Neural cell (in vitro differentiated cells): ENCODE measurements at regions not wholly inside any gene's neighbourhood (a gene's known extent, or its start where the extent isn't known, plus 50 kb on each side); places are given as distances from the start of the nearest gene placed in this dataset.

ENCODE experiments used
- H2AFZ ChIP-seq: fragments of 200-600, 300-800 bp; sonication (generic), shearing (Covaris generic); 2 replicates; pipeline ENCODE4 v1.6.0; 2014; ENCODE audit warnings: low read depth, mild to moderate bottlenecking, antibody characterized with exemption, low read length, moderate library complexity
- H3F3A ChIP-seq: fragments of 200-600 bp; shearing (Covaris generic); 2 replicates; pipeline ENCODE4 v1.6.1; 2016; ENCODE audit warnings: mild to moderate bottlenecking, moderate library complexity, mixed read lengths, antibody characterized with exemption, low read length; ENCODE audit not compliant: insufficient read depth, poor library complexity, severe bottlenecking
- H3K27ac ChIP-seq: fragments of 200-600, 300-800 bp; sonication (generic), shearing (Covaris generic); 2 replicates; pipeline ENCODE4 v1.5.1; 2014; ENCODE audit warnings: mild to moderate bottlenecking, low read length, moderate library complexity
- H3K27me3 ChIP-seq: fragments of 300-800, 200-600 bp; sonication (generic), shearing (Covaris generic); 2 replicates; pipeline ENCODE4 v1.6.0; 2014; ENCODE audit warnings: mild to moderate bottlenecking, low read depth, low read length, moderate library complexity; ENCODE audit not compliant: insufficient read depth
- H3K36me3 ChIP-seq: fragments of 300-800, 200-600 bp; sonication (generic), shearing (Covaris generic); 2 replicates; pipeline ENCODE4 v1.5.1; 2014; ENCODE audit warnings: mild to moderate bottlenecking, antibody characterized with exemption, low read length, moderate library complexity; ENCODE audit not compliant: insufficient read depth
- H3K4me2 ChIP-seq: fragments of 300-800, 200-600 bp; sonication (generic), shearing (Covaris generic); 2 replicates; pipeline ENCODE4 v1.6.0; 2014; ENCODE audit warnings: mild to moderate bottlenecking, low read length
- H3K4me3 ChIP-seq: fragments of 300-800, 200-600 bp; sonication (generic), shearing (Covaris generic); 2 replicates; pipeline ENCODE4 v1.5.1; 2014; ENCODE audit warnings: mild to moderate bottlenecking, low read length, moderate library complexity
- H3K79me2 ChIP-seq: fragments of 200-600 bp; shearing (Covaris generic); replicated peaks from 2 replicates; pipeline ENCODE4 v1.6.0; 2014; ENCODE audit warnings: mild to moderate bottlenecking, low read length, moderate library complexity; ENCODE audit not compliant: insufficient read depth
- H3K9ac ChIP-seq: fragments of 300-800, 200-600 bp; sonication (generic), shearing (Covaris generic); 2 replicates; pipeline ENCODE4 v1.6.1; 2016; ENCODE audit warnings: mild to moderate bottlenecking, low read length, mixed read lengths
- H3K9me2 ChIP-seq: fragments of 200-600 bp; shearing (Covaris generic); 2 replicates; pipeline ENCODE4 v1.6.1; 2016; ENCODE audit warnings: mild to moderate bottlenecking, low read length, mixed read lengths; ENCODE audit not compliant: insufficient read depth
- H3K9me3 ChIP-seq: fragments of 200-600, 300-800 bp; sonication (generic), shearing (Covaris generic); 2 replicates; pipeline ENCODE4 v1.6.1; 2016; ENCODE audit warnings: mild to moderate bottlenecking, mixed run types, low read length, moderate library complexity, mixed read lengths
- H4K20me1 ChIP-seq: fragments of 200-600 bp; shearing (Covaris generic); 2 replicates; pipeline ENCODE4 v1.6.1; 2016; ENCODE audit warnings: mild to moderate bottlenecking, mixed run types; ENCODE audit not compliant: insufficient read depth
- EP300 ChIP-seq: fragments of 450-650 bp; conservative IDR thresholded peaks from 2 replicates; pipeline ENCODE4 v1.6.1; 2014; ENCODE audit warnings: antibody characterized with exemption, mild to moderate bottlenecking, moderate library complexity; ENCODE audit not compliant: poor library complexity, severe bottlenecking
- EZH2 ChIP-seq: fragments of 200-600, 300-800 bp; shearing (Covaris generic), sonication (generic); IDR thresholded peaks from 2 replicates; pipeline ENCODE4 v1.6.1; 2014; ENCODE audit warnings: antibody characterized with exemption, low read length, borderline replicate concordance, mild to moderate bottlenecking; ENCODE audit not compliant: insufficient read depth, poor library complexity, severe bottlenecking
- MXI1 ChIP-seq: fragments of 450-650 bp; conservative IDR thresholded peaks from 2 replicates; pipeline ENCODE4 v1.6.1; 2014; ENCODE audit warnings: antibody characterized with exemption, mild to moderate bottlenecking; ENCODE audit not compliant: poor library complexity, severe bottlenecking
- POLR2AphosphoS5 ChIP-seq: IDR thresholded peaks from 2 replicates; pipeline ENCODE4 v1.6.1; 2012
- RAD21 ChIP-seq: fragments of 450-650 bp; conservative IDR thresholded peaks from 2 replicates; pipeline ENCODE4 v1.6.1; 2014; ENCODE audit warnings: antibody characterized with exemption, mild to moderate bottlenecking, moderate library complexity
- SMC3 ChIP-seq: fragments of 450-650 bp; conservative IDR thresholded peaks from 2 replicates; pipeline ENCODE4 v1.6.1; 2014; ENCODE audit warnings: antibody characterized with exemption, mild to moderate bottlenecking, moderate library complexity; ENCODE audit not compliant: poor library complexity
- TAF1 ChIP-seq: IDR thresholded peaks from 2 replicates; pipeline ENCODE4 v1.6.1; 2012; ENCODE audit warnings: low read depth
- TF ChIP-seq, protein P1 (sequence below): IDR thresholded peaks from 2 replicates; pipeline ENCODE4 v1.6.1; 2012; ENCODE audit warnings: borderline replicate concordance
- TF ChIP-seq, protein P2 (sequence below): fragments of 450-650 bp; IDR thresholded peaks from 2 replicates; pipeline ENCODE4 v1.5.1; 2014; ENCODE audit warnings: antibody characterized with exemption, mild to moderate bottlenecking, moderate library complexity; ENCODE audit not compliant: poor library complexity, severe bottlenecking

GRCh38 chr17:5745111-5745813, 161.0 kb upstream of the NLRP1 start:
- H3F3A ChIP-seq: no peaks in the 10 kb centered on the region
- no peaks in the 10 kb centered on the region for H3K9me2 ChIP-seq
- TF ChIP-seq EZH2 (no peak), POLR2AphosphoS5 (no peak), EP300 (no peak)
- no peaks in the 10 kb centered on the region for H3K36me3 ChIP-seq
- no peak overlapping the region for H2AFZ ChIP-seq
- no peaks in the 10 kb centered on the region for H3K79me2 ChIP-seq
- no peaks in the 10 kb centered on the region for H3K9me3 ChIP-seq
- H3K27me3 ChIP-seq: no peaks in the 10 kb centered on the region
- no peak overlapping the region for H3K9ac ChIP-seq
- no peak overlapping the region for H3K27ac ChIP-seq
- H3K4me3 ChIP-seq: no peak overlapping the region
- no peak overlapping the region for H3K4me2 ChIP-seq
- H4K20me1 ChIP-seq: no peaks in the 10 kb centered on the region

DNA sequence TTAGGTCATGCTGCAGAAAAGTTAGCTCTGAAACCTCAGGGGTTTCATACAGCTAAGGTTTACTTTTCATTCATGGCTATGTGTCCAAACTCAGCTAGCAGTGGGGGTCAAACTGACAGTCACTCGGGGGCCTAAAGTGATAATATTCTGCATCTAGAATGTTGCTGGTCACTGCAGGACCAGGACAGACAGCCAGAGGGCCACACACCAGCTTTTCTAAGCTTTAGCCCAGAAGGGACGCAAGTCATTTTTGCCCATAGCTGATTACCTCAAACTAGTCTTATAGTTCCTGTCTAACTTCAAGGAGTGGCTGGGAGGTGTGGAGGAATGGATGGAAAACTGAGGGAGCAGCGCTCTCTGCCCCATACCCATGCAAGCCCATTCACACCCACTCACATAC, 163.0 kb upstream of the NLRP1 start:
- TF ChIP-seq RAD21 (no peak), TAF1 (no peak), POLR2AphosphoS5 (no peak), EP300 (no peak), EZH2 (no peak), SMC3 (no peak), MXI1 (no peak)
- TF ChIP-seq, protein P1, sequence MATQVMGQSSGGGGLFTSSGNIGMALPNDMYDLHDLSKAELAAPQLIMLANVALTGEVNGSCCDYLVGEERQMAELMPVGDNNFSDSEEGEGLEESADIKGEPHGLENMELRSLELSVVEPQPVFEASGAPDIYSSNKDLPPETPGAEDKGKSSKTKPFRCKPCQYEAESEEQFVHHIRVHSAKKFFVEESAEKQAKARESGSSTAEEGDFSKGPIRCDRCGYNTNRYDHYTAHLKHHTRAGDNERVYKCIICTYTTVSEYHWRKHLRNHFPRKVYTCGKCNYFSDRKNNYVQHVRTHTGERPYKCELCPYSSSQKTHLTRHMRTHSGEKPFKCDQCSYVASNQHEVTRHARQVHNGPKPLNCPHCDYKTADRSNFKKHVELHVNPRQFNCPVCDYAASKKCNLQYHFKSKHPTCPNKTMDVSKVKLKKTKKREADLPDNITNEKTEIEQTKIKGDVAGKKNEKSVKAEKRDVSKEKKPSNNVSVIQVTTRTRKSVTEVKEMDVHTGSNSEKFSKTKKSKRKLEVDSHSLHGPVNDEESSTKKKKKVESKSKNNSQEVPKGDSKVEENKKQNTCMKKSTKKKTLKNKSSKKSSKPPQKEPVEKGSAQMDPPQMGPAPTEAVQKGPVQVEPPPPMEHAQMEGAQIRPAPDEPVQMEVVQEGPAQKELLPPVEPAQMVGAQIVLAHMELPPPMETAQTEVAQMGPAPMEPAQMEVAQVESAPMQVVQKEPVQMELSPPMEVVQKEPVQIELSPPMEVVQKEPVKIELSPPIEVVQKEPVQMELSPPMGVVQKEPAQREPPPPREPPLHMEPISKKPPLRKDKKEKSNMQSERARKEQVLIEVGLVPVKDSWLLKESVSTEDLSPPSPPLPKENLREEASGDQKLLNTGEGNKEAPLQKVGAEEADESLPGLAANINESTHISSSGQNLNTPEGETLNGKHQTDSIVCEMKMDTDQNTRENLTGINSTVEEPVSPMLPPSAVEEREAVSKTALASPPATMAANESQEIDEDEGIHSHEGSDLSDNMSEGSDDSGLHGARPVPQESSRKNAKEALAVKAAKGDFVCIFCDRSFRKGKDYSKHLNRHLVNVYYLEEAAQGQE: no peak
- TF ChIP-seq, protein P2, sequence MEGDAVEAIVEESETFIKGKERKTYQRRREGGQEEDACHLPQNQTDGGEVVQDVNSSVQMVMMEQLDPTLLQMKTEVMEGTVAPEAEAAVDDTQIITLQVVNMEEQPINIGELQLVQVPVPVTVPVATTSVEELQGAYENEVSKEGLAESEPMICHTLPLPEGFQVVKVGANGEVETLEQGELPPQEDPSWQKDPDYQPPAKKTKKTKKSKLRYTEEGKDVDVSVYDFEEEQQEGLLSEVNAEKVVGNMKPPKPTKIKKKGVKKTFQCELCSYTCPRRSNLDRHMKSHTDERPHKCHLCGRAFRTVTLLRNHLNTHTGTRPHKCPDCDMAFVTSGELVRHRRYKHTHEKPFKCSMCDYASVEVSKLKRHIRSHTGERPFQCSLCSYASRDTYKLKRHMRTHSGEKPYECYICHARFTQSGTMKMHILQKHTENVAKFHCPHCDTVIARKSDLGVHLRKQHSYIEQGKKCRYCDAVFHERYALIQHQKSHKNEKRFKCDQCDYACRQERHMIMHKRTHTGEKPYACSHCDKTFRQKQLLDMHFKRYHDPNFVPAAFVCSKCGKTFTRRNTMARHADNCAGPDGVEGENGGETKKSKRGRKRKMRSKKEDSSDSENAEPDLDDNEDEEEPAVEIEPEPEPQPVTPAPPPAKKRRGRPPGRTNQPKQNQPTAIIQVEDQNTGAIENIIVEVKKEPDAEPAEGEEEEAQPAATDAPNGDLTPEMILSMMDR: no peak
- no peak overlapping the region for H3K4me3 ChIP-seq
- no peaks in the 10 kb centered on the region for H3K36me3 ChIP-seq
- no peak overlapping the region for H3K4me2 ChIP-seq
- H3K9me3 ChIP-seq: no peaks in the 10 kb centered on the region
- no peak overlapping the region for H3K9ac ChIP-seq
- no peak overlapping the region for H3K27ac ChIP-seq
- H3K9me2 ChIP-seq: no peaks in the 10 kb centered on the region
- no peaks in the 10 kb centered on the region for H3F3A ChIP-seq
- H3K79me2 ChIP-seq: no peaks in the 10 kb centered on the region
- H4K20me1 ChIP-seq: no peaks in the 10 kb centered on the region
- no peak overlapping the region for H2AFZ ChIP-seq
- H3K27me3 ChIP-seq: no peaks in the 10 kb centered on the region
